GM19455 (cell line): ENCODE measurements at regions not wholly inside any gene's neighbourhood (a gene's known extent, or its start where the extent isn't known, plus 50 kb on each side); places are given as distances from the start of the nearest gene placed in this dataset.

Experiments used
- ATAC-seq: cut with Tn5 transposase; IDR thresholded peaks from one replicate; pipeline ENCODE4 v1.9.1; 2021; ENCODE audit not compliant: unreplicated experiment

DNA sequence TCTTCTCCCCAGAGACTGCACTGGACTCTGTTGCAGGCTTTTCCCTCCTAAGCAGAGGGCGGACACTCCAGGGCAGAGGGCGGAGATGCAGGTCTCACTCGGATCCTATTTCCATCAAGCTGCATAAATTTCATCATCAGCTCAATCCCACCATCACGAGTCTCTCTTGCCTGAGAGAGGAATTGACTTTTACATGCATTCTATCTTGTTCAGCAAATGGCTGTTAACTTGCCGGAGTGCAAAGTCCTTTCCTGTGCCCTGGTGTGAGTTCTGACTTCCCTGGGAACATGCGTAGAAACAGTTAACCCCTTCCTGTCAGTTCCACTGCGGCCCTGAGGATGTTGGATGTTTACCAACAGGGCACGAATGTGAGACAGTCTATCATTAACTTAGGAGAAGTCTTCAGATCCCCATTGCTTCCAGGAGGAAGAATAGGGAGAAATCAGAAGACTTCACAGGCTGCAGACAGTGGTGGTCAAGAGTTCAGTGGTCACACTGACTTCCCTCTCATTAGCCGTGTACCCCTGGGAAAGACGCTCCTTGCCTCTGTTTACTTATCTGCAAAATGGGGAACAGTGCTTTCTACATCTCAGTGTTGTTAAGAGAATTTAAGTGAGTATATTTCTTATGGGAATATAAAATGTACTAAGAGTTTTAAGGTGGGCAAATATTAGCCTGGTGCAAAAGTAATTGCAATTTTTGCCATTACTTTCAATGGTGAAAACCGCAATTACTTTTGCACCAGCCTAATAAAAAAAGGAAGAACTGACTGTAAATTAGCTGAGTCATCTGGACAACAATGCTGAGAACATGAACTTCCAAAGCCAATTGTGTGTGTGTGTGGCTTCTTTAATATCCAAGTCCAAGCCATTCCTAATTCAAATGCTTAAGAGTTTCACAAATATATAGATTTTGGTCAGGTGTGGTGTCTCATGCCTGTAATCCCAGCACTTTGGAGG is 248.0 kb downstream of the DRD1 start:
- ATAC-seq: no peak

DNA sequence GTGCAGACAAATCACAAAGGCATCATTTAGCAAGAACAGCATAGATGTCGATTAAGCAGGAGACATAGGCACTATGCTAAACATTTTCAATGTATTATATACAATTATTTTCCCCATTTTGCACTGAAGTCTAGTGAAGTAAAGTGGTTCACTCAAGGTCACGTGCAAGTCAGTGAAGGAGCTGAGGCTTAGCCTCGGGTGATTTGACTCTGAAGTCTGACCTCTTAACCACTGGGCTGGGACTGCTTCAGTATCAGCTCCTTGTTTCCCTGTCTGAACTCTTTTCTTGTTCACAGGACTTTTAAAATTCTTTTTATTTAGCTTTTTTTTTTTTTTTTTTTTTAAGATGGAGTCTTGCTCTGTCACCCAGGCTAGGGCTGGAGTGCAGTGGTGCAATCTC is 262.7 kb downstream of the DRD1 start:
- no peak for ATAC-seq

DNA sequence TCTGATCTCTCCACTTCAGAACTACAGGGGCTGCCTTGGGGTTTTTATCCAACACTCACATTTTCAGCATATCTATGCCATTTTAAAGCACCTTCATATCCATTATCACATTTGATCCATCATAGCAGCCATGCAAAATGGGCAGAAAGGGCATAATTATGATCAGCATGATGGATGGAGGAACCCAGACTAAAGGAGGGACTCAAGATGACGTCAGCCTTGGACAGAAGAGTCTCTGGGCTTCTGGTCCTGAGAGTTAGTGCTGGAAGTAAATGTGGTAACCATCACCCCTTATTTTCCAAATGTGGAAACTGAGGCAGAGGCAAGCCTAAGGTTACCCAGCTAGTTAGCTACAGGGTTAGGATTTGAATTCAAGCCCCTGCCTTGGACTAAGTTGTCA is 273.1 kb downstream of the DRD1 start:
- no peak for ATAC-seq

DNA sequence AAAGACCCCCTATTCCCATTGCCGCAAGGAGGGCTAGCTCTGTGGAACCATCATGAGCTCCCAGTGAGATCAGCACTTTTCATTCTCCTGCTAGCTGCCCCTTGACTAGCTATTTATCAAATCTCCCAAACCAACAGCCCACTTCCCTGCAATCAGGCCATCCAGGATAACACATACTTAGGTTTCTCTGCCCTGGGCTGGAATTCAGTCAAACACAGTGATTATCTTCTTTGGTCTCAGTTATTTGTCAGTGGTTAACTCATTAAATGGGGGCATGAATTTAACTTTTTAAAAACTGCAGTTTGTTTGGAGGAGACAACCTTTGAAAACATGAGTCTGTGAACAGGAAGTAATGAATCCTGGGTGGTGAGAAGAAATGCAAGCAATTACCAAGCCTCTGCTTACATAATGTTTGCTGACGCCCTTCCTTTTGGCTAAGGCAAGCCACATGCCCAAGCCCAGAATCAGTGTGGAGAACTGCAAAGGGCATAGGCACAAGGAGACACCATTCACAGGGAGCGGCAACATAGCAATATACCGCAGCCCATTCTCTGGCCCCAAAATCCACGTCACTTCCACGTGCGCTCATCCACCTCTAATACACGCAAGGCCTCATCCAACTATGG is 275.0 kb downstream of the DRD1 start:
- no peak for ATAC-seq

DNA sequence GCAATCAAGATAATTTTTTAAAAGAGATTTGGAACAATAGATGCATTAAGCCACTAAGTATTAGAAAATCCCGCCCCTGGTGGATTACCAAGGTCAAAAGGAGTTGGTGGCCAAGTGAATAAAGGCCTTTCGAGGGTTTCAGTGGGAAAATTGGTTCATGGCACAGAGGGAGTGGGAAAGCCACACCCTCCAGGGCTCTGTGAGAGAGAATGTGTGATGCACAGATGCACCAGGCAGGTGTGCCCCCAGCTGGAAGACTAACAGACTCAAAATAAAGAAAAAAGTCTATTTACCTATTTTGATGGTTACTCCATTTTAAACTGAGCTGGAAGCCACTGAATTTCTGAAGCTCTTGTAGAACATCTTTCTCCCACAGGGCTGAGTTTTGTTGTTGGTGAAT is 278.0 kb downstream of the DRD1 start:
- no peak for ATAC-seq

DNA sequence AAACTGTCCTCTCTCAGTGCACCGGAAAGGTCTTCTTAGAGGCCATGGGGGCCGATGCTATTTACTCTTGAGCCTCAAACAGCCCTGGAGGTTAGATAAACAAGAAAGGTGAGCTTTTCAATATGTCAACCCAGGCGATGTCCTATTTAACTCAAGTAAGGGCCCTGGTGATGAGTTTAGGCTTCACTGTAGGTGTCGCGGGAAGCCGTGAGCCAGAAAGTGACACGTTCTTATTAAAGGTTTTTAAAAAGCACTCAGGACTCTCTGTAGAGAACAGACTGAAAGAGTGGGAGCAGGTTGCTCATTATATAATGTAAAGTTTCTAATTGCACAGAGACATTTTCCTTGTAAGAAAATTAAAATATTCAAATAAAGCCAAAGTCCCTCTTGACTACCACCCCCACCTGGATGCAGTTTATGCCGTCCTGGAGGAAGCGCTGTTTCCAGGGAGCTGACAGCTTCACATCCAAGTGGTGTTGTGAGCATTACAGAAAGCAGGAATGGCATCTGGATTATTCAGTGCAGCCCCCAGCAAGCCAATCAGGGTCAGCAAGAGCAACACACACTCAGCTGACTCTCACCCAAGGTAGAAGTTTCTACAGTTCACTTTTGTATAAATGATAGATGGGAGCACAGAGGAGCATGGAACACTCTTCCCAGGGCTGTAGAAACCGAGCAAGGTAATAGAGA is 280.3 kb downstream of the DRD1 start:
- no peak for ATAC-seq

DNA sequence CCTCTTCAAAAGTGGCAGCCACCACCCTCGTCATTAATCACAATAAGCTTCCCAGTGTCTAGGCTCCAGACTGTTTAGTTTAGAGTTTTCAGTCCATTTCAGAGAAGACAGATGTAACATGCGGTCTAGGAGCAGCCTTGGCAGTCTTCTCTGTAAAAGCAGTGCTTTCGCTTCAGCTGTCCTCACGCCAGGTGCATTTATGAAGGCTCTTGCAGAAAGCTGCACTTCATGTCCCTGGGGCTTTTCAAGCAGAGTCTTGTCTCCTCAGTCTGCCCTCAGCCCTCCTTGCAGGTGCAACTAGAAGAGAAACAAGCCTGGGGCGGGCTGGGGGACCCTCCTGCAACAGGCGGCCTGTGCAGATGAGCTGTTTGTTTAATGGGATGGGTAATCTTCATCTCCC is 281.9 kb downstream of the DRD1 start:
- ATAC-seq: no peak

DNA sequence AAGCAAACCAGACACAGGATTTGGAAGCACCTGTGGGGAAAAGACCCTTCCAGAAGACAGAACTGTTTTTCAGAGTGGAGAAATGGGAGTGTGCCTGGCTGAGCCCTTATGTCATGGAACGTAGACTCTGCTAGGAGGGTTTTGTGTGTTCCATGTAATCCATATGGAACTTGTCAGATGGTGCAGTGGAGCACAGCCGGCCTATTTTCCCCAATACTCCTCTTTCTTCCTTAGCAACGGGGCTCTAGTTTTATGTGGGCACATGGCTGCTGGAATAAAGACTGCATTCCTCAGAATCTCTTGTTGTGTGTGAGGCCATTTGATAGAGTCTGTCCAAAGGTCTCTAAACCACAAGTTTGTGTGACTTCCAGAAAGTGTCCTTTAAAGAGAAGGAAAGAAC is 284.0 kb downstream of the DRD1 start:
- no peak for ATAC-seq

DNA sequence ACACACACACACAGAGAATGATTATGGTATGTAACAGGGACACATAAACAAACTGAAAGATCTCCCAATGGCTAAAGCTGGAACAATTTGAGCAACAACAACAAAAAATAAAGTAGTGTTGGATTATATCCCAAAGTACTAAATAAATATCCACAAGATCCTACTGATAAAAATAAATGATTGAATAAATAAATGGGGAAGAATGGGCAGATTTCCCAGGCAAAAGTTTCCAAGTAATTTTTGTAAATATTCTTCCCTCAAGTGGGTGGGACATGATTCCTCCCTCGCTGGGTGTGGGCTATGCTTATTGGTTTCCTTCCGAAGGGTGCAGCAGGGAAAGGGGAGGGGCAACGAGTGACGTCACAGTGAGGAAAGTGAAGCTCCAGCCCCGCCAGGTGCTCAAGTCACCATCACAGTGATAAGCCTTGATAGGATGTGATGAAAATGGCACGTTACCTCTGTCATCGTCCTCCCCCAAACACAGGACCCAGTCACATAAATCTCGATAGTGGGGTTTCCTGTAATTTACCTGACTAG is 295.3 kb downstream of the DRD1 start:
- no peak for ATAC-seq

DNA sequence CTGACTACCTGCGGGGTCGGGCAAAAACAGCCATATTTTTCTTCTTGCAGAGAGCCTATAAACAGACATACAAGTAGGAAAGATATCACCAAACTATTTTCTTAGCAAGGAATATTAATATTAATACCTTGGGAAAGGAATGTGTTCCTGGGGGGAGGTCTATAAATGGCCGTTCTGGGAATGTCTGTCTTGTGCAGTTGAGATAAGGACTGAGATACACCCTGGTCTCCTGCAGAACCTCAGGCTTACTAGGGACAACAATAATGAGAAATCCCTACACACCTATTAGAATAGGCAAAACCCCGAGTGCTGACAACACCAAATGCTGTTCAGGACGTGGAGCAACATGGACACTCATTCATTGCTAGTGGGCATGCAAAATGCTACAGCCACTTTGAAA is 297.2 kb downstream of the DRD1 start:
- ATAC-seq: no peak

DNA sequence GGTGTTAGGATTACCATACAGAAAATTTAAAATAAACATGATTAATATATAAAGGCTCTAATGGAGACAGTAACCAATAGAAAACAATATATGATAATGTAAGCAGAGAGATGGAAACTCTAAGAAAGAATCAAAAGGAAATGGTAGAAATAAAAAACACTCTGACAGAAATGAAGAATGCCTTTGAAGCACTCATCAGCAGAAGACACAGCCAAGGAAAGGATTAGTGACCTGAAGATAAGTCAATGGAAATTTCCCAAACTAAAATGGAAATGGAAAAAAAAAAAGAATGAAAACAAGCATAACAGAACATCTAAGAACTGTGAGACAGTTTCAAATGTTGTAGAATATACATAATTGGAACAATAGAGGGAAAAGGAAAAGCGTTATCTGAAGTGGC is 302.6 kb downstream of the DRD1 start:
- no peak for ATAC-seq

DNA sequence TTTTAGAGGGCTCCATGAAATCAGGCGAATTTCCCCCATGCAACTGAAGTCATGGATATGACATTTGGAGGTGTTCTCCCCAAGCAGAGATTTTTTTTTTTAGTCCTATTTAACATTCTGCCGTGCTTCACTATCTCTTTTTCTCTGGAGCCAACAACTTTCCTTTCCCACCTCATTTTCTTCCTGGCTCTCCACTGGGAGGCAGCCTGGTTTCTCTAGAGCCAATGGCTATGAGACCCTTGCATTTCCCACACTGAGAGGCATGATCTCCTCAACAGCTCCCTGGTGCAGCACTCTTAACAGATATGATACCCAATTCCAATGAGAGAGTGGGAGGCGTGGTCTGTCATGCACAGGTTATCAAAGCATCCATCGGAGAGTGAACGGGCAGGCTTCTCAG is 310.8 kb downstream of the DRD1 start:
- no peak for ATAC-seq

DNA sequence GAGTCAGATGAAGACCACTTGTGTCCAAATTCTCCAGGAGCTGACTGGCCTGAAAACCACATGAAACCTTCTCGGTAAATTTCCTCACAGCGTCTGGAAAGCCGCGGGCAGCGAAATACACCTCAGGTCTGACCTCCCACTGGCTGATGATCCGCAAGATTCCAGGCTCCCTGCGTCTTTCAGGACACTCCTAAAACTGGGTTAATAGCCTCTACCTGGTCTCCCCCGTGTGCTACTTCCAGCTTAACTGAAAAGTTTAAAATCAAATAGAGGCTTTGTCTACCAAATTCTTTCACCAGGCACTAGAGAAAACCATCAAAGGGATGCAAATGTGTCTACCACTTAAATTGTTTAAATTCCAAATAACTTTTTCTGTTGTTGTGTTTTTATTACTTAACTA is 312.6 kb downstream of the DRD1 start:
- no peak for ATAC-seq

DNA sequence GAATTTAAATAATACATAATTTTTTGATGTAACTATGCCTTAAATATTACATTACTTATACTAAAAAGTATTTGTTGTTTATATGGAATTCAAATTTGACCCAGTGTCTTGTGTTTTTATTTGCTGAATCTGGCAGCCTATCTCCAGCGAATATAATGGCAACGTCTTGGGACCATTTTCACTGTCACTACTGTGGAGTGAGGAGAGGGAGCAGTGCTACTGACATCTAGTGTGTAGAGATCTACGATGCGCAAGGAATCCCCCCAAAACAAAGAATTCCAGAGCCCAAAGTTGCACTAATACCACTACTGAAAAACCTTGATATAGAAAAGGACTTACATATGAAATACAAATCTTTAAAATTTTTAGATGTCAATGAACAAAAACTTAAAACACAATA is 314.4 kb downstream of the DRD1 start:
- ATAC-seq: no peak

DNA sequence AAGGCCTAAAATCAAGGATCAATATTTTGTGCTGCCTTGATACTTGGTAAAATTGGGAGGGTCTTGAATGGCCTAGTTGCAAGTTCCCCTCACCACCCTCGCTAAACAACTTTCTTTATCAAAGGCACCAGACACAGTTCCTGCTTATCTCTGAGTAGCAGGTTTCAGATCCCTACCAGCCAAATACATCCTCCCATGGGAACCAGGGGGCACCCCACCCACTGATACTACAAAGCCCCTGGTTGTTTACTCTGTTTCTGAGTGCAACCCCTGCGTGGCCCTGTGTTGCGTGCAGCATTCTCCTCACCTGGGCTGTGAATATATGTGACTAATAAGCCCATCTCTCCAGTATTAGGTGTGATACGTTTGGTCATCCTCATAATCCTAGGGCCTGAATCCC is 314.9 kb downstream of the DRD1 start:
- no peak for ATAC-seq

DNA sequence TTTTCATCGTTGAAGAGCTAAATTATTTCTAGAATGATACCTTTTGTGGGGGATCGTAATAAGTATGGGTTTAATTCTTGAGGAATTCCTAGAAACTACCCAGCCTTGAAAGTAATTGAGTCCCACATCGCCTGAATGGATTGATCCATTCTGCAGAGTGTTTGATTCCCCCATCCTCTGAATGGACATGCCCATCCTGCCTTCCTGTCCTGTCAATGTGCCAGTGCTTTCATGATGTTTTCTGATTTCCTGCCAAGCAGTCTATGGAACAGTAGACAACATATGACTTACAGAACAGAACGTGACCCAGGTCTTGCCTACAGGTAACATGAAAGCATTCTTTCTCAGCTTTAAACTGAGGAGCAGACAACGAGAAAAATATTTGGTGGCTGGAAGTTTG is 319.2 kb downstream of the DRD1 start:
- ATAC-seq: no peak

DNA sequence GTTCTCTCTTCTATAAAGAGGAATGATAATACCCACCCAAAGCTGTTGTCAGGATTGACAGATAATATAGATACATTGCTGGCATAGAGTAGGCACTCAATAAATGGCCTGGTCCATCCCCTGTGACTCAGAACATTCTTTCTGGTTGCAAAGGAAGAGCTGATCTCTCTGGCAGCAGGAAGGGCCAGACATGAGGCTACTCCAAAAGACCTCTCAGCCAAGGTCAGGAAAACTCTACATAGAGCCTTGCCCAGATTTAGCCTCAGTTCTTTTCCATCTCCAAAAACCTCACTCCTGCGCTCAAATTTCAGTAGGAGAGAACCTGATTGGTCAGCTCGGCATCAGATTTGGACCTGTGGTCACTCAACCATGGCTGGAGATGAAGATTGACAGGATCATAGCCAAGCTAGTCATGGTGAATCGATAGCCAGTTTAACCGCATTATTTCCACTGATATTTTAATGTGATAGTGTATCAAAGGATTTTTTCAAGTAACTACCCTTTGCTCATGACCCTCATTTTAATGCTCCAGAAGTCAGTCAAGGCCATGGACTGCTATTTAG is 319.6 kb downstream of the DRD1 start:
- ATAC-seq: no peak

DNA sequence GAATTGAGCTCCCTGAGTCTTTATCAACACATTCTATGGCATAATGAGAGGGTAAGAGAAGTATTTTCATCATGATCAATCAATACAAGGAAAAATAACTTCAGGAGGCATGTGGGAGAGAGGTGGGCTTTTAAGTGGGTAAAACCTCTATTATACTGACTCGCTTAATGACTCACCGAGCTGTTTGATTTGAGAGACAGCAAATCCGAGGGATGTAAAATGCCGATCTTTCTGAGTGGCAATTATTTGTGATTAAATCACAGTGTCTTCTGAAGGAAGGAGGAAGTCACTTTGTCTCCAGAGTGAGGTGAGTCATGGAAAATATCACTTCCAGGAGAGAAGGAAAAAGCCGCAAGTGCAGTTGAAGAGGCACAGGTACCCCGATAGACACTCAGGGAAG is 320.4 kb downstream of the DRD1 start:
- ATAC-seq: no peak

DNA sequence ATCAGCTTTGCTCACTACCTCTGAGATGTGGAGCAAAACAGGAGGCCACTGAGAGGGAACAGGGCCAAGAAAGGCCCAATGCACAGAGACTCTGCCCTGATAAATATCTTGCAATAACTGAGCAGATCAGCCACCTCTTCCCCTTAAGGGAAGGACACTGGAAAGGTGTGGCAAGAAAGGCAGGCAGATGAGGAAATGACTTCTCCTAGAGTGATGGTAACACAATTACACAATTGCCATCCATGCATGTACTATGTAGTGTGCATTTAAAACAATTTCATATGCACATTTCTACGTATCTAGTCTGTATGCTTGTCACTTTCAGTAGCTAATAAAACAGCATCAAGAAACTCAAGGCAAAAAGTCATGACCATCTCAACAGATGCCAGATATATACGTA is 322.5 kb downstream of the DRD1 start:
- no peak for ATAC-seq

DNA sequence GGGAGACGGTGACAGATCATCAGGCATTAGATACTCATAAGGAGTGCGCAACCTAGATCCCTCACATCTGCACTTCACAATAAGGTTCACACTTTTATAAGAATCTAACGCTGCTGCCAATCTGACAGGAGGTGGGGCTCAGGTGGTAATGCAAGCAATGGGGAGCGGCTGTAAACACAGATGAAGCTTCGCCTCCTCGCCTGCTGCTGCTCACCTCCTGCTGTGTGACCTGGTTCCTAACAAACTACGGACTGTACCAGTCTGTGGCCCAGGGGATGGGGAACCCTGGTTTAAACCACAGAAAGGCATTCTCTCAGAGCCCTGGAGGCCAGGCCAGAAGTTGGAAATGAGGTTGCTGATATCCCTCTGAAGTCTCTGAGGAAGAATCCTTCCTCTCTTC is 323.6 kb downstream of the DRD1 start:
- no peak for ATAC-seq

DNA sequence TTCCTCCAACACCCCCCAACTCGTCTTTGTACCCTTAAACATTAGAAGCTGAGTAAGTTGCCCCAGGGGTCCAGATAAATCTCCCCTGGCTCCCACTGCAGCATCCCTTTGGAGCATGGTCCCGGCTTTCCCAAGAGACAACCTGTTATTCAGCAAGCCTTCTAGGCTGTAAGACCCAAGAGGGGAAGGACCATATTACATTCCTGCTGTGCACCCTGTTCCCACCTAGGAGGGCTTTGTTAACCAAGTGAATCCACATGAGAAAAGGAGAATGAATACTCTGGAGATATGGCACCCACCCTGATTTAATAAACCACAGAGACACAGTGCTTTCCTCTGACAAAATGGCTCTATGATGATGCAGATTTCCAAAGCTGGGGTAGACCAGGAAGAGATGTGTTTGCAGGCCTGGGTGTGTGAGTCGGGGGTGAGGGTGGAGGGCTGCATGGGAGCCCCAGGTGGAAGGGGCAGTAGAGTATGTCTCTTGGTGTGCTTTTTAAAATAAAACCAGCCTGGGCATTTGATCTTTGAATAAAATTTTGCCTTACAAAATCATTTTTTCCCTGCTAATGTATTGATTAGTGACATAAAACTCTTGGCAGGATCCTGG is 325.2 kb downstream of the DRD1 start:
- no peak for ATAC-seq
